Natural killer cell treated with Interleukin-12 subunit alpha and Interleukin-12 subunit beta and Interleukin-15 and Interleukin-18, amount 100 ng/mL, for 72 hours (primary cell): ENCODE measurements at regions not wholly inside any gene's neighbourhood (a gene's known extent, or its start where the extent isn't known, plus 50 kb on each side); places are given as distances from the start of the nearest gene placed in this dataset.
"Not testable (repeated sequence)": the region's sequence is repeated elsewhere in the genome, so short reads cannot be mapped to it uniquely, and the experiment has no call there.

Experiments used
- ATAC-seq, 2 donors: fragments of 150-1000 bp; cut with Tn5 transposase in 1 of 2; sonication (Bioruptor Pico), chemical (Tn5 transposase) in 1 of 2; 2 replicates each; pipeline ENCODE4 v1.10.0; 2021
- DNase-seq: peaks from one replicate; pipeline ENCODE4 v3.0.0; 2022; ENCODE audit warnings: low spot score
- H3K27ac Mint-ChIP-seq, 2 donors: 1 replicate in 1 of 2; 2 replicates in 1 of 2; pipeline ENCODE4 v1.8.0; 2022; ENCODE audit warnings: mixed read lengths in 2 of 2, mild to moderate bottlenecking in 1 of 2, moderate library complexity in 1 of 2
- H3K27me3 Mint-ChIP-seq, 2 donors: 1 replicate in 1 of 2; 2 replicates in 1 of 2; pipeline ENCODE4 v1.8.0; 2022; ENCODE audit warnings: mixed read lengths in 2 of 2
- H3K36me3 Mint-ChIP-seq: one replicate; pipeline ENCODE4 v1.8.0; 2022; ENCODE audit warnings: mixed read lengths
- H3K4me1 Mint-ChIP-seq, 2 donors: 1 replicate in 1 of 2; 2 replicates in 1 of 2; pipeline ENCODE4 v1.8.0; 2022; ENCODE audit warnings: low read depth in 2 of 2, mixed read lengths in 2 of 2, mild to moderate bottlenecking in 1 of 2
- H3K4me3 Mint-ChIP-seq: one replicate; pipeline ENCODE4 v1.8.0; 2022; ENCODE audit warnings: mixed read lengths
- H3K9me3 Mint-ChIP-seq: 2 replicates; pipeline ENCODE4 v1.8.0; 2022; ENCODE audit warnings: mixed read lengths

GRCh38 chr19:57002710-57003109, 117.1 kb upstream of the USP29 start:
- Mint-ChIP-seq H3K27me3 (no peaks in the 10 kb centered on the region), H3K9me3 (peaks cover 18% of the 10 kb centered on the region), H3K36me3 (peaks cover 12% of the 10 kb centered on the region), H3K4me1 (no peaks in the 10 kb centered on the region), H3K4me3 (no peak overlapping the region), H3K27ac (no peak overlapping the region)
- DNase-seq (no peak), ATAC-seq (no peak)

- Mint-ChIP-seq H3K27me3 (no peaks in the 10 kb centered on the region), H3K9me3 (peaks cover 27% of the 10 kb centered on the region), H3K27ac (no peak overlapping the region), H3K36me3 (peaks cover 18% of the 10 kb centered on the region), H3K4me1 (no peaks in the 10 kb centered on the region), H3K4me3 (no peak overlapping the region)
- DNase-seq: no peak
- ATAC-seq: no peak
Measured at GRCh38 chr19:57004418-57004817, 115.4 kb upstream of the USP29 start.

- no peaks in the 10 kb centered on the region for H3K27me3 Mint-ChIP-seq
- peaks cover 24% of the 10 kb centered on the region for H3K36me3 Mint-ChIP-seq
- H3K9me3 Mint-ChIP-seq: peaks cover 30% of the 10 kb centered on the region
- no peak overlapping the region for H3K27ac Mint-ChIP-seq
- H3K4me1 Mint-ChIP-seq: no peaks in the 10 kb centered on the region
- DNase-seq: no peak
- H3K4me3 Mint-ChIP-seq: no peak overlapping the region
- no peak for ATAC-seq
Measured at GRCh38 chr19:57008432-57008831, 111.4 kb upstream of the USP29 start.

GRCh38 chr19:57010541-57010940, 109.2 kb upstream of the USP29 start:
- H3K9me3 Mint-ChIP-seq: peaks cover 40% of the 10 kb centered on the region
- H3K4me3 Mint-ChIP-seq: no peak overlapping the region
- H3K27ac Mint-ChIP-seq: no peak overlapping the region
- DNase-seq: no peak
- no peaks in the 10 kb centered on the region for H3K27me3 Mint-ChIP-seq
- no peaks in the 10 kb centered on the region for H3K4me1 Mint-ChIP-seq
- ATAC-seq: no peak
- peaks cover 34% of the 10 kb centered on the region for H3K36me3 Mint-ChIP-seq

GRCh38 chr19:57016076-57016475, 103.7 kb upstream of the USP29 start:
- no peak for ATAC-seq

GRCh38 chr19:57016491-57016890, 103.3 kb upstream of the USP29 start:
- H3K27ac Mint-ChIP-seq: no peak overlapping the region
- DNase-seq: no peak
- H3K4me3 Mint-ChIP-seq: no peak overlapping the region
- H3K27me3 Mint-ChIP-seq: no peaks in the 10 kb centered on the region
- no peak for ATAC-seq
- H3K36me3 Mint-ChIP-seq: peaks cover 28% of the 10 kb centered on the region
- H3K9me3 Mint-ChIP-seq: peaks cover 22% of the 10 kb centered on the region
- H3K4me1 Mint-ChIP-seq: no peaks in the 10 kb centered on the region

More at GRCh38 chr19:57016076-57016475, 103.7 kb upstream of the USP29 start:
- no peak overlapping the region for H3K4me3 Mint-ChIP-seq
- H3K4me1 Mint-ChIP-seq: no peaks in the 10 kb centered on the region
- H3K9me3 Mint-ChIP-seq: peaks cover 24% of the 10 kb centered on the region
- H3K36me3 Mint-ChIP-seq: peaks cover 31% of the 10 kb centered on the region
- H3K27ac Mint-ChIP-seq: no peak overlapping the region
- H3K27me3 Mint-ChIP-seq: no peaks in the 10 kb centered on the region
- no peak for DNase-seq

- no peak for DNase-seq
- Mint-ChIP-seq H3K27ac (no peak overlapping the region), H3K27me3 (no peaks in the 10 kb centered on the region), H3K36me3 (peaks cover 20% of the 10 kb centered on the region), H3K4me3 (no peak overlapping the region), H3K9me3 (peaks cover 18% of the 10 kb centered on the region), H3K4me1 (no peaks in the 10 kb centered on the region)
- no peak for ATAC-seq
Measured at GRCh38 chr19:57025491-57025890, 94.3 kb upstream of the USP29 start.

GRCh38 chr19:57026476-57026875, 93.3 kb upstream of the USP29 start:
- ATAC-seq (no peak), DNase-seq (no peak)
- Mint-ChIP-seq H3K27me3 (no peaks in the 10 kb centered on the region), H3K27ac (no peak overlapping the region), H3K4me1 (no peaks in the 10 kb centered on the region), H3K9me3 (peaks cover 18% of the 10 kb centered on the region), H3K4me3 (no peak overlapping the region), H3K36me3 (peaks cover 20% of the 10 kb centered on the region)

- ATAC-seq: no peak
- DNase-seq: no peak
- Mint-ChIP-seq H3K4me1 (no peaks in the 10 kb centered on the region), H3K9me3 (peaks cover 18% of the 10 kb centered on the region), H3K36me3 (peaks cover 20% of the 10 kb centered on the region), H3K27ac (no peak overlapping the region), H3K27me3 (no peaks in the 10 kb centered on the region), H3K4me3 (no peak overlapping the region)
Measured at GRCh38 chr19:57027360-57027759, 92.4 kb upstream of the USP29 start.

- no peak for ATAC-seq
- Mint-ChIP-seq H3K4me1 (no peaks in the 10 kb centered on the region), H3K4me3 (no peak overlapping the region), H3K36me3 (peaks cover 22% of the 10 kb centered on the region), H3K27ac (no peak overlapping the region), H3K9me3 (peaks cover 16% of the 10 kb centered on the region), H3K27me3 (no peaks in the 10 kb centered on the region)
- no peak for DNase-seq
Measured at GRCh38 chr19:57028804-57029525, 90.8 kb upstream of the USP29 start.

- no peak for DNase-seq
- Mint-ChIP-seq H3K27me3 (no peaks in the 10 kb centered on the region), H3K27ac (no peak overlapping the region), H3K4me1 (no peaks in the 10 kb centered on the region), H3K4me3 (no peak overlapping the region), H3K9me3 (peaks cover 14% of the 10 kb centered on the region), H3K36me3 (peaks cover 20% of the 10 kb centered on the region)
- ATAC-seq: no peak
Measured at GRCh38 chr19:57031106-57031505, 88.7 kb upstream of the USP29 start.

GRCh38 chr19:57033576-57033975, 86.2 kb upstream of the USP29 start:
- H3K27ac Mint-ChIP-seq: no peak overlapping the region
- DNase-seq (no peak), ATAC-seq (no peak)
- no peak overlapping the region for H3K4me3 Mint-ChIP-seq
- H3K27me3 Mint-ChIP-seq: no peaks in the 10 kb centered on the region
- H3K4me1 Mint-ChIP-seq: no peaks in the 10 kb centered on the region
- H3K36me3 Mint-ChIP-seq: peaks cover 29% of the 10 kb centered on the region
- H3K9me3 Mint-ChIP-seq: peaks cover 20% of the 10 kb centered on the region

GRCh38 chr19:57034544-57034943, 85.2 kb upstream of the USP29 start:
- Mint-ChIP-seq H3K27me3 (no peaks in the 10 kb centered on the region), H3K4me3 (no peak overlapping the region), H3K27ac (no peak overlapping the region), H3K9me3 (peaks cover 23% of the 10 kb centered on the region), H3K36me3 (peaks cover 38% of the 10 kb centered on the region), H3K4me1 (no peaks in the 10 kb centered on the region)
- ATAC-seq (no peak), DNase-seq (no peak)

GRCh38 chr19:57035740-57036139, 84.0 kb upstream of the USP29 start:
- H3K27ac Mint-ChIP-seq, H3K4me3 Mint-ChIP-seq, ATAC-seq, DNase-seq, H3K4me1 Mint-ChIP-seq, H3K27me3 Mint-ChIP-seq: not testable (repeated sequence)
- H3K9me3 Mint-ChIP-seq: peaks cover 28% of the 10 kb centered on the region
- peaks cover 46% of the 10 kb centered on the region for H3K36me3 Mint-ChIP-seq

- Mint-ChIP-seq H3K27ac (no peak overlapping the region), H3K36me3 (peaks cover 47% of the 10 kb centered on the region), H3K4me1 (no peaks in the 10 kb centered on the region), H3K4me3 (no peak overlapping the region), H3K9me3 (peaks cover 31% of the 10 kb centered on the region), H3K27me3 (no peaks in the 10 kb centered on the region)
- DNase-seq (no peak), ATAC-seq (no peak)
Measured at GRCh38 chr19:57037556-57037955, 82.2 kb upstream of the USP29 start.
